GM21390 (cell line): ENCODE measurements at regions not wholly inside any gene's neighbourhood (a gene's known extent, or its start where the extent isn't known, plus 50 kb on each side); places are given as distances from the start of the nearest gene placed in this dataset.
"Not testable (repeated sequence)": the region's sequence is repeated elsewhere in the genome, so short reads cannot be mapped to it uniquely, and the experiment has no call there.

ENCODE experiments used
- ATAC-seq: cut with Tn5 transposase; IDR thresholded peaks from one replicate; pipeline ENCODE4 v1.9.1; 2021; ENCODE audit not compliant: unreplicated experiment

GRCh38 chrX:130467936-130468335 is 66.1 kb downstream of the RBMX2 start:
- no peak for ATAC-seq

- no peak for ATAC-seq
These were observed 66.7 kb downstream of the RBMX2 start for GRCh38 chrX:130468395-130468923.

- no peak for ATAC-seq
These were observed 81.1 kb downstream of the RBMX2 start for GRCh38 chrX:130482871-130483270.

GRCh38 chrX:130485870-130486269 is 84.1 kb downstream of the RBMX2 start:
- no peak for ATAC-seq

- ATAC-seq: not testable (repeated sequence)
These were observed 93.7 kb downstream of the RBMX2 start for GRCh38 chrX:130495502-130495901.

- ATAC-seq: no peak
These were observed 95.7 kb downstream of the RBMX2 start for GRCh38 chrX:130497531-130497930.

- no peak for ATAC-seq
These were observed 97.0 kb downstream of the RBMX2 start for GRCh38 chrX:130498653-130499274.

GRCh38 chrX:130502016-130502570 is 100.3 kb downstream of the RBMX2 start:
- ATAC-seq: no peak

- ATAC-seq: no peak
These were observed 102.2 kb downstream of the RBMX2 start for GRCh38 chrX:130504019-130504418.

GRCh38 chrX:130507015-130507414 is 105.2 kb downstream of the RBMX2 start:
- ATAC-seq: no peak

- not testable (repeated sequence) for ATAC-seq
These were observed 110.7 kb downstream of the RBMX2 start for GRCh38 chrX:130512534-130512933.

GRCh38 chrX:130516123-130516522 is 114.3 kb downstream of the RBMX2 start:
- ATAC-seq: no peak

- ATAC-seq: no peak
These were observed 121.9 kb downstream of the RBMX2 start for GRCh38 chrX:130523460-130524394.

- ATAC-seq: no peak
These were observed 122.8 kb downstream of the RBMX2 start for GRCh38 chrX:130524476-130525194.

- ATAC-seq: no peak
These were observed 127.7 kb downstream of the RBMX2 start for GRCh38 chrX:130529531-130529930.

GRCh38 chrX:130531066-130531465 is 129.3 kb downstream of the RBMX2 start:
- no peak for ATAC-seq

- peak; percentile 65 for ATAC-seq
These were observed 138.0 kb downstream of the RBMX2 start for GRCh38 chrX:130539721-130540321.

GRCh38 chrX:130543603-130544325 is 142.0 kb downstream of the RBMX2 start:
- no peak for ATAC-seq

- no peak for ATAC-seq
These were observed 144.0 kb downstream of the RBMX2 start for GRCh38 chrX:130545796-130546195.

GRCh38 chrX:130549382-130549781 is 147.6 kb downstream of the RBMX2 start:
- ATAC-seq: not testable (repeated sequence)
